LoVo (cell line): ENCODE measurements at regions not wholly inside any gene's neighbourhood (a gene's known extent, or its start where the extent isn't known, plus 50 kb on each side); places are given as distances from the start of the nearest gene placed in this dataset.

ENCODE experiments used
- DNase-seq: peaks from one replicate; pipeline ENCODE4 v3.0.0-alpha.2; 2016; ENCODE audit warnings: low spot score

DNA sequence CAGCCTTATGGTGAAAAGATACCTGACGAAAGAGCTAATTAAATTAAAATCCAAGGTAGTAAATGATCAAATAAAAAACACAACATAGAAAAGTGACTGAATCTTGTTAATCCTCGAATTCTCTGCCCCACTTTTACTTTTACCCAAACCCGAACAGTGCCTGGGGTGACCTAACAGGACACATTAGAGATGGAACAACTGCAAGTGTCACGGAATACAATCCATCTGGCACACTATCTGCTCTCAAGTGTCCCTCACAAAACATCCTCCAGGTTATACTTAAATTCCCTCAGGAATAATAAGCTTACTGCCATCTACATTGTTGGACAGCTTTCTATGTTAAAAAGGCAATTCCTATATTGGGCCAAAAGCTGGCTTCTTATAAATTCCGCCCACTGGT, 236.3 kb upstream of the SLC14A2 start:
- DNase-seq = no peak

DNA sequence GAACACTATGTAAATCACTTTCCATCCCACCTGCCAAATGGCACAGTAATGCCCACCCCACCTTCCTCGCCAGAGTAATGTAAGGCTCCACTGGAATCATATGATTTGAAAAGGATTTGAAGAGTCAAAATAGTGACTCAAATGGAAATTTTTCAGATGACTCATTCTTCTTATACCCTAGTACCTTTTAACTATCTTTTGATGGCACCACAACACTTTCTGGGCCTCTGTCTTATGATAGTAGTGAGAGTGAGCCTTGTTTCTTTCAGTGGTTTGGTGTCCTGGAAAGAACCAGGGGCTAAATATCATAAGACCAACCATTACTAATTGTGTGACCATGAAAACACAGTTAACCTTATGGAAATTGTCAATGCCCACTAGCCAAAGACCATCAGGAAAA, 235.4 kb upstream of the SLC14A2 start:
- DNase-seq = no peak

DNA sequence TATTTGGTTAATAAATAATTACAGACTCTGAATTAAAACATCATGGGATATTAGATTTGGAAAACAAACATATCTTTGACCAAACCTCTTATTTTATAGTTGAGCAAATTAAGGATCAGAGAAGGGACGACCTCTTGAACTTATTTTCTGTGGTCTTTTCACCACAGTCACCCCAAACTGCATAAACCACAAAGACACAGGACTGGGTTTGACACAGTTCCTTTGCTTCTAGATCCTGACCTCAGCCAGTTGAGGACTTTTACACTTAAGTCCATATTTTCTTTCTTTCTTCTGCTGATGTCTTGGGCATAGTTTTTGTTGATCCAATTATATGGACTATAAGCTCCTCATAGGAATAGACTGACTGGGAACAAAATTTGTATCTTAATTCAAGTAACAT, 234.0 kb upstream of the SLC14A2 start:
- DNase-seq = no peak

DNA sequence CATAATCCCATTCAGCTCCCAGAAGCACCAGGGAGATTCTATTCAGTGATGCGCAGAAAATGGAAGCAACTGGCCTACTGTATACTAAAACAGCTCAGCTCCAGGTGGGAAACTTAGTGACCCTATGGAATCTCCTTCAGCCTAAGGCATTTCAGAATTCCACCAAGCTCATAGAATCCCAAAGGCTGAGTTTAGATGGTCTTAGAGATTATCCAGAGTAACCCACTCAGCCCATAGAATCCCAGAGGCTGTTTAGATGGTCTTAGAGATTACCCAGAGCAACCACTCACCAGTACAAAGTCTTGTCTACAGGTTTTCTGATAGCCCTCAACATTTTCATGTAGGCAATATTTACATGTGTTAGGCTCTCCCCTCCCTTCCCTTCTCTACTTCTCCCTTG, 232.0 kb upstream of the SLC14A2 start:
- DNase-seq = no peak

DNA sequence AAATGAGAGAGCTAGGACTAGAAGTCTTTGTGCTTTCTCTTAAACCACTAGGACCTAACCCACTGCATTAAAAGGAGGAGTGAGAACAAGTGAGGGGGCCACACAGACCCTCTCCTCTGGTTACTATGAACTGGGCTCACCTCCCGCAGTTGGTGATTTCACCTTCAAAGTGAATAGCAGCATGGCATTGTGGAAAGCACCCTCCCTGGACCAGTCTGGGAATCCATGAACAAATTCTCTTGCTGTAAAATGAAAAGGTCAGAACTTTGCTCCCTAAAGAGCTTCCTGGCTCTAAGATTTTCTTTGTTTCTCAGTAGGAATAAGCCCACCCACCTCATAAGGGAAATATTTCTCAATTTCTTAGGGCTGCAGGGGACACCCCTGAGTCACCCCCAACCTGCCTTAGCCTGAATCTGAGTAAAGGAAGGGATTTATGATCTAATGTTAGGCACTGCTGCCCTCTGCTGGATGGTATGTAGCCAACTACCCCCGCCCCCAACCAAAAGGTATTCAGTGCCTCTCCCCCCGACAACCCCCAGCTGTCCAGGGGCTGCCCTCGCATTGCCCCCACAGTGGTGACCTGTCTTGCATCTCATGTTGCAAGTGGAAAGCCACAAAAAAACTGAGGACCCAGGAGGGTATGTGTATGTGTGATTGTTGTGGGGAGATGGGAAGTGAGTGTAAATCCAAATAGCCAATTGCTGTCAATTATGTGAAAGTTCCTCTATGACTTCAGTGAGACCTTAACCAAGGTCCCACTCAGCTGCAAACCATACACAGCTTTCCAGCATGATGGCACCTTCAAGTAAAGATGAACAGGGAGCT, 230.9 kb upstream of the SLC14A2 start:
- DNase-seq = peak; percentile 11

DNA sequence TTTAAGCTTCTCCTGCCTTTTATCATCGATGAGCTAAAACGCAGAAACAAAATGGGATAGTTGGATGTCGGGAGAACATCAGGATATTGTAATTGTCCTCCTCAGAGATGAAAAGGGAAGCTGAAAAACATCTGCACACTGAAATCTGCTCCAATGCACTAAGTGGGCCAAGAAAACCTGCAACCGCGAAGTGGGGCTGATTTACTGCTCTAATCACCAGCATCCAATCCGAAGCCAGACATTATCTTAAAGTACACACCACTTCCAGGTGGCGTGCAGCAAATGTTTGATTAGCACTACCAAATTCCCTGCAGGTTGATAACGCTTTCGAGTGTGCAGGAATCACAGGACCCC, 230.3 kb upstream of the SLC14A2 start:
- no peak for DNase-seq

DNA sequence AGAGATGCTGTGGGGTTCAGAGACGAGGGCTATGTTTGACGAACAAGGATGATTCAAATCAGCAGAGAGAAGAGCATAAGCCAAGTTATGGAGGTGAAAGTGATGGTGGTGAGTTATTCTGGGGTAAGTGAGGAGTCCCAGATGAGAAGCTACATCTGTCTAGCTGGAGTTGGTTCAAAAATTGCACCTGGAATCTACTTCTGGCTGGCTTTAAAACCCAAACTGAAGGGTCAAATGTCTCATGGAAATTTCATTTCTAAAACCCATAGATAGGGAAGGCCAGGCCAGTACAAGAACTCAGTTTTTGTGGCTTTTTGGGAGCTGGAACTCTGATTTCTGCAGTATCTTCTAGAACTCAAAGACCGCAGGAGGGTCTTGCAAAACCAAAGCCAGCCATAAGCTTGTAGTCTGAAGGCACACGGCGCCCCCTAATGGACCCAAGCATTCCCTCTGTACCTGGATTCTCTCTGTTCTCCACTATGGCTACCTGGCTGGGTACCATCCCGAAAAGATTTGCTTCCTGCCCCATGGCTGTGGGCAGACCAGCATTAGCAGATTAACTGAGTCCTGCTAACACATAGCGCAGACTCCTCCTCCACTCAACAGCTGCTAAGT, 229.1 kb upstream of the SLC14A2 start:
- DNase-seq = no peak

DNA sequence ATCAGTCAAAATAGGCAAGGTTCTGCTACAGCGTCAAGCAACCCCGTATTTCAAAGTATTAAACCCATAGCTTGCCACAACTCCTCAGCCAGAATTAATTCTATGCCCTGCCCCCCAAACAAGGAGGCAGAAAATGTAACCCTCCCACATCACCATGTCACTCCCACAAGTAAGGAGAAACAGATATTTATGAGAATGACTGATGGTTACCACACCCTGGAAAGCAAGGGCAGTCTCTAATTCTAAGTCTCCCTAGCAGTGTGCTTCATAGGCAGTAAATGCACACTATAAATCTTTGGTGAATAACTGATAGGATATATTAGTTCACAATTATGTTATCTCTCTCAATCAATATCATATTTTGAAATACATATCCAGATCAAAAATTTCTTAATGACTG, 228.0 kb upstream of the SLC14A2 start:
- DNase-seq = no peak

DNA sequence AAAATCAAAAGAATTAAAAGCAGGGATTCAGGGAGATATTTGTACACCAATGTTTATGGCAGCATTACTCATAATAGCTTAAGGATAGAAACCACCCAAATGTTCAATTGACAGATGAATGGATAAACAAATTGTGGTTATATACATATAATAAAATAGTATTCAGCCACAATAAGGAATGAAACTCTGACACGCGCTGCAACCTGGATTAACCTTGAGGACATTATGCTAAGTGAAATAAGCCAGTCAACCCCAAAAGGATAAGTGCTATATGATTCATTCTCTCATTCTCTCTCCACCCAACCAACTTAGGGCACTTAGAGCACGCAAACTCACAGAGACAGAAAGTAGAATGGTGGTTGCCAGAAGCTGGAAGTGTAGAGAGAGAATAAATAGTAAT, 216.8 kb upstream of the SLC14A2 start:
- DNase-seq = no peak

DNA sequence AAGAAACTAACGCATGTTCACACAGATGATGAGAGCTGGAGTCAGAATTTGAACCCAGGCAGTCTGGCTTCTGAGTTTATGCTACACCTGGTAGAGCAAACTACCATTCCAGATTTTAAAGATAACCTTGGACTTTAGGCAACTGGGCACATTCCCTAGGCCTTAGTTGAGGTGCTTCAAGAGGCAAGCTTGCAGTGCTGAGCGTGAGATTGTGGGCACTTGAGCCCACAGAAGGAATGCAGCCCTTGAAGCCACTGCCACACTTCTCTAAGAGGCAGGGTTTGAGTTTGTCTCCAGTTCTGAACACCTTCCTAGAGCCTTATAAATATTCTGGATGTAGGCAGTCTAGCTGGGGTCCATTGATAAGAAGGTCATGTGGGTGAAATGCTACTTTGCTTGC, 216.1 kb upstream of the SLC14A2 start:
- DNase-seq = no peak

DNA sequence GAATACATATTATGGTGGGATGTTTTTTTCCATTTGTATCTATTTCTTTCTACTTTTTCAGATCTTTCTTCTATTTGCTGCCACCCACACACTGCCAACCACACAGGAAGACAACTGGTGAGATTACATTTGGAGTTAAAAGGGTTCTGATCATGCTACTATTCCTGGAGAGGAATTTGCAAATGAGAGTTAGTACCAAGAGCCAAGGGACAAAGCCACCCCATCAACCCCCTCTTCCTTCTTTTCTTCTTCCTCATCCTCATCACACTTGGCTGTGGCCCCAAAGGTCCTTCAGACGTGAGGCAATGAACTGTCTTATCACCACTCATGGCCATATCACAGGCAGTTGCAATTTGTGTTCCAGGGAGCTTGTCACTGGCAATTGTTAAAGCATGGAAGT, 215.6 kb upstream of the SLC14A2 start:
- no peak for DNase-seq

DNA sequence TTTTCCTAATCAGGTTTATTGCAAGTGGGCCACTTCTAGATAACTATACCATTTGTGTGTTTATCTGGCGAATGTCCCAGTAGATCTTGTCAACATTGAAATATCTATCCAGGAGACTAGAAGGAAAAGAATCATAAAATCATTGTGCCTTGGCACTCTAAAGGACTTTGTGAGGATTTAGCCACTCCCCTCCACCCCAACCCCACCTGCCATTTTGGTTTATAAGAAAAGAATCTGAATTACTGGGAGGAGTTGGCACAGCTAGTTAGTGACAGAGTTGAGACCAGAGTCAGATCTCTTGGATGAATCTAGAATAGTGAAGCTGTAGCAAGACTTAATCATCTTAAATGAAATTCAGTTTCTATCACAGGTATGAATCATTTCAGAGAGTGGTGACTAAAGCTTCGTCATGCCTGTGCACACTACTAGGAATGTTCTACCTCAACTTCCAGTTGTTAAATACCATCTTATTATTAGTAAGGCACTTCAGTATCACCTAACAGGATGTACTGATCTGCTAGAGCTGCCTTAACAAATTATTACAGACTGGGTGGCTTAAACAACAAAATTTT, 212.7 kb upstream of the SLC14A2 start:
- peak; percentile 2 for DNase-seq

DNA sequence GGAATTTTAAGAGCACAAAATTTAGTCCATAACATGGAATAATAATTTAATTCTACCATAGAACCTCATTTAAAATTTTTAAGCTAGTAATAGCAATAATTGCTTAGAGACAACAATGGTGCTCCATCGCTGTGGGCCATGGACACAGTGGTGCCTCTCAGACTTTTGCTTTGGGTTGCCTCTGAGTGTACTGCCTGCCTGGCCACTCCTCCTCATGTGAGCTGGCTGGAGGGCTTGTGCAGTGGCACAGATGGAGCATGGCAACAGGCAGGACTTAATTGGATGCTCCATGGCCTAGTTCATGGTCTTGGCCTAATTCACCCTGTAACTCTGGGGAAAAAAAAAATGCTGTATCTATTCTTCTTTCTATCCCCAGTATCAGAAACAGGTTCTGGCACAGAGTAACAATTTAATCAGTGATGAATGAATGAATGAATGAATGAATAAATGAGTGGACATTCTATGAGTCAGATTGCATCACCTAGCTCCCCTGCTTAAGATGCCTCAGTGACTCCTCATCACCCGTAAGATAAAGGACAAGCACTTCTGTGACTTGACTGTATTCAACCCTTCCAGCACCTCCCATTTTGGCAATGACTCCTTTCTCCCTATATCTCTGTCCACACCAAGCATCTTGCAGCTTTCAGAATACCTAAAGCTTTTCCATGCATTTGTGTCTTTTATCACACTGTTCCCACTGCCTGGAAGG, 211.8 kb upstream of the SLC14A2 start:
- DNase-seq = no peak

DNA sequence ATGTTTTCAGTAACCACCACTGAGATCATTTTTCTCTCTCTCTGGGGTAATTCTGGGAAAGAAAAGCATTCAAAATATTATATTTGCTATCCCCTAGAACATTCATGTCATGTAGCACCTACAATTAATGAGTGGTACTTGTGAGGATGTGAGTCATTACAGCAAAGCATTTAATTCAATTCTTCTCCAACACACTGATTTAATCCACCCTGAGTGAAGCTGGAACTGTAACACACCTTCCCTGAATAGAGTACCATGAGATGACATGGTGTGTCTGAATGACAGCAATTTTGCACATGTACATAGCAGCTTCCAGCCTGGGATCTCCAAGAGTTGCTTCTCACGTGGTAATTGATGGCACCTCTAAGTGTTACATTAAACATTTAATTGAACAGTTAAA, 207.1 kb upstream of the SLC14A2 start:
- no peak for DNase-seq

DNA sequence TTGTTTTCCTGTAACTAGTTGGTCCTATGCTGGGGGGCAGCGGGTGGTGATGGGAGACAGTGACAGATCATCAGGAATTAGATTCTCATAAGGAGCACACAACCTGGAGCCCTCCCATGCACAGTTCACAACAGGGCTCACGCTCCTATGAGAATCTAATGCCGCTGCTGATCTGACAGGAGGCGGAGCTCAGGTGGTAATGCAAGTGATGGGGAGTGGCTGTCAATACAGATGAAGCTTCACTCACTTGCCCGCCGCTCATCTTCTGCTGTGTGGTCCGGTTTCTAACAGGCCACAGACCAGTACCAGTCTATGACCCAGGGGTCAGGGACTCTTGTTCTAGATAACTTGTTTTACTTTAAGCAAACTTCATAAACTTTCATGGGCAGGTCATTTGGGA, 205.3 kb upstream of the SLC14A2 start:
- DNase-seq = no peak

DNA sequence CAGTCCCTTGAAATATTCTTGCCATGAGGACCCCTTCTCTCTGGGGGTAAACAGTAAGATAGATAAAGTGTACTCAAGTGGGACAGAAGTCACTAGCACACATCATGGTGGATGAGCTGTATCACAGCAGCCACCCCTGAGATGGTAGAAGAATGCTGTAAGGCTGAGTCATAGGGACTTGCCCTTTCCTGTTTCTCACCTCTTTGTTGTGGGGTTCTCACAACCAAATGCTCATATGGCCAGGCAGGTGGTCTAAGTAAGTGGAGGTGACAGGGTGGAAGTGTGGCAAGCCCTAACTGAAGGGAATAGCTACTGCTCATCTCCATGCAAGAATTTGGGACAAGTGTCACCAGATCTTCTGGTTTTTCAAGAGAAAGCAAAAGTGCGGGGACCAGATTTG, 202.7 kb upstream of the SLC14A2 start:
- no peak for DNase-seq

DNA sequence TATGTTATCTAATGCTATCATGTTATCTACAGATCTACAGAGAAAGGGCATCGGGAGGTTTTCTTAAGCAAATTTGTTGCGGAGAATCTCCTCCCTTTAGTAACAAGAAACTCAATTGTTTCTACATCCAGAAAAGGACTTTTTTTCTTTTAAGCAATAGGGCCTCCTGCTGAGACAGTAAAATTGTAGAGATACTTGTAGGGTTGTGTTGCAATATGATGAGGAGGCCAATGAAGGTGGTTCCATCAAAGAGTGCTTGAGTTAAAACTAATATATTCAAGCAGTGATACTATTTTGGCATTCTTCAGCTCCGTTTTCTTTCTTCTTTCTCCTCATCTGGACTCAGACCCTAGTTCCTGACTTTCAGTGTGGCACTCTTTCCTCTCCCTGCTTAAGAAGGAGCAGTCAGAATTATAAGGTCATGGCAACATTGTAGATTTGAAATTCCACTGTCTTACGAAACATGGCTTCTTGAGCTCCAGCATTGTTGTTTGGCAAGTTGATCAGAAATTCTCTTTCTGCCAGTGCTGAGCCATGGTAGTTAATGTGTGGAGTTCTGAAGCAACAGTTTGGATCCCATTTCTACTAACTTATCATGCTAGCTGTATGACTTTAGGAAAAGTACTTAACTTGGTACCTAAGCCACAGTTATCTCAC, 202.0 kb upstream of the SLC14A2 start:
- DNase-seq = no peak

DNA sequence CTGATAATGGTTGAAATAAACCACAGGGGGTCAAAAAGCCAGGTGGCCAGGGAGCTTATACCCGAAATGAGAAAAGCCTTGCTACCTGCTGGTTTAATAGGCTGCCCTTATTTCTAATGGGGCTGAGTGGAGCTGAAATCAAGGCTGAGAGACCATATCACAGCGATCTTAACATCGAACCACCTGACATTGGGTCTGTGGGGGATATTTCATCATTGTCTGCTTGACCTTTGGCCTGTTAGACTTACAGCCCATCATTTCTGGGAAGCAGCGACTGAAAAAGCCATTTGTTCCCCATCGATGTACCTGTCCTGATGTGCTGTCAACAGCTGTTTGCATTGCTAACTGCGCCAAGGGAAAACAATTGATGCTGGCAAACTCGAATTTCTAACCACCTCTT, 199.7 kb upstream of the SLC14A2 start:
- no peak for DNase-seq

DNA sequence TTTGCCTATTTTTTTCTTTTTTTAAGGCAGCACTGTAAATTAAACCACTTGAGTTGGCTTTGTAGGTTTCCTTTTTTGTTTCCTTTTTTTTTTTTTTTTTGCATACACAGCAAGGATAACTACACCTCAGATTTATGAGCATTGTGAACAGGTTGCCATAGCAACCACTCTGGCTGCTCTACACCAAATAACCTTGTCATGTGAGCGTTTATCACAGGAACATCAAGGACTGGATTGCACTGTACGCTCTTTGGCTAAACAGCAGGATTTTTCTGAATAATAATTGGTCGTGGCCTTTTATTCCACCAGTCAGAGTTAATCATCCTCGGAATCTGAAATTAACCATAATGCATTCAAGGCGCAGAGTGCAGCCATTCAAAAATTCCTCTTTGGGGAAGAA, 199.1 kb upstream of the SLC14A2 start:
- DNase-seq = no peak

DNA sequence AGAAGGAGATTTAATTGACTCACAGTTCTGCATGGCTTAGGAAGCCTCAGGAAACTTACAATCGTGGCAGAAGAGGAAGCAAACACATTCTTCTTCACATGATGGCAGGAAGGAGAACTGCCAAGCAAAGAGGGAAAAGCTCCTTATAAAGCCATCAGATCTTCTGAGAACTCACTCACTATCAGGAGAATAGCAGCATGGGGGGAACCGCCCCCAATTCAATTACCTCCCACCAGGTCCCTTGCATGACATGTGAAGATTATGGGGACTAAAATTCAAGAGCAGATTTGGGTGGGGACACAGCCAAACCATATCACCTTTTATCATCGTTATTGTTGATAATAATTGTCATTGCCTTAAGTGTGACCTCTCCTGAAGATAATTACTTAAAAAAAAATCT, 197.9 kb upstream of the SLC14A2 start:
- no peak for DNase-seq

DNA sequence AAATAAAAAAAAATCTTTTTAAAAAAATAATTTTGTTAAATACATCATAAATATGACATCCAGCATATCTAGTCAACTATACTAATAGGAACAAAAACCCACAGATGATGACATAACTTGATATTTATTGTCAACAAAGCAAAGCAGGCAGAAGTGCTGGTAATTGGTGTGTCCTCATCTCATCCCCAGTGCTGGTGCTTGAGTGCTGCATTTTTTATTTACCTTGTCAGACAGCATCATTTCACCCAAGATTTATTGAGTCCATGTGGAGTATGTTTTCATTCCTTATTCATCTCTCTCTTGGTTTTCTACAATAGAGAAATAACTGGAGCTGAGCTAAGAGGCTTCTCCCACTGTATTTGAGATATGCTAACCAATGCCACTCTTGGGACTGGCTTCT, 191.6 kb upstream of the SLC14A2 start:
- DNase-seq = no peak

DNA sequence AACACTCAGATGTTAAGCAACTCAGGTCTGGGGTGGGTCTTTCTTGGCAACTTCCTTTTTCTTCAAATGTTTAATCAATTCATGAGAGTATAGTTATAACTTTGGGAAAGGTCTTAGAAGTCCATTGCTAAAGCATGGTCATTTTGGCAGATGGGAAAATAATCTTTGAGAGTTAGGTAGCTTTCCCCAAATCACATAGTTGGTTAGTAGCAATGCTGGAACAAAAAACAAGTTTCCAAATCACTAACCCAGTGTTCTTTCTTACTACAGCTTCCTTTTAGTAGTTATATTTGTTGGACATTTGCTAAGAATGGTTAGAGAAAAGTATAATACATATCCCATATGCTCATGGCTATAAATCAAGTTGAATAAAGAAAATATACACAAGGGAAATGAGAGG, 185.2 kb upstream of the SLC14A2 start:
- DNase-seq = no peak

DNA sequence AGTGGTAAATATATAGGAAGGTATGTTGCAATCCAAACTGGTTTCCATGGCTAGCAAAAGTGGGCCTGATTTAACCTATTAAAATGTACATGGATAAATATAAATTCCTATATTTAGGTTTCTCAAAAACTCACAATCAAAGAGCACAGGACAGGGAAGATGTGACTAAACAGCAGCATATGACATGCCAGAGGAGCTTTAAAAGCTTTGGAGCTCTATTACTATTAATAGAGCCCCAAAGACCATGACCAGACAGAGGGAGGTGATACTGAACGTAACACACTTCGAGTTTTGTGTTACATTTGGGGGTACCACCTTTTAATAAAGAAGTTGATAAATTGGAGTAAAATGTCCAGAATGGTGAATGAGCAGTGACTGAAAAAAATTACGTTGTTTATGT, 179.5 kb upstream of the SLC14A2 start:
- no peak for DNase-seq
